ENCODE measurements at regions not wholly inside any gene's neighbourhood (a gene's known extent, or its start where the extent isn't known, plus 50 kb on each side); places are given as distances from the start of the nearest gene placed in this dataset.
A peak's percentile ranks its signal among the peaks of the same experiment; 100 is the strongest.

GRCh38 chr3:95654570-95655362 is 1159.6 kb upstream of the EPHA6 start:
- no peaks in the 10 kb centered on the region for H3K9me3 ChIP-seq

GRCh38 chr3:95655363-95655986 is 1158.9 kb upstream of the EPHA6 start:
- Histone ChIP-seq H3K27me3 (no peaks in the 10 kb centered on the region), H3K36me3 (no peaks in the 10 kb centered on the region), H3K9me3 (no peaks in the 10 kb centered on the region), H3K4me3 (no peak overlapping the region), H3K4me1 (no peaks in the 10 kb centered on the region), H3K27ac (no peak overlapping the region)
- no peak for TF ChIP-seq CTCF (IDR thresholded peaks at IDR 0.05)
- no peak for TF ChIP-seq POLR2A (IDR thresholded peaks at IDR 0.05)
- DNase-seq: no peak

More at GRCh38 chr3:95654570-95655362, 1159.6 kb upstream of the EPHA6 start:
- DNase-seq: no peak
- TF ChIP-seq POLR2A (IDR thresholded peaks at IDR 0.05) (no peak), CTCF (IDR thresholded peaks at IDR 0.05) (no peak)
- H3K36me3 ChIP-seq: no peaks in the 10 kb centered on the region
- no peak overlapping the region for H3K27ac ChIP-seq
- H3K4me1 ChIP-seq: no peaks in the 10 kb centered on the region
- H3K27me3 ChIP-seq: no peaks in the 10 kb centered on the region
- no peak overlapping the region for H3K4me3 ChIP-seq

DNA sequence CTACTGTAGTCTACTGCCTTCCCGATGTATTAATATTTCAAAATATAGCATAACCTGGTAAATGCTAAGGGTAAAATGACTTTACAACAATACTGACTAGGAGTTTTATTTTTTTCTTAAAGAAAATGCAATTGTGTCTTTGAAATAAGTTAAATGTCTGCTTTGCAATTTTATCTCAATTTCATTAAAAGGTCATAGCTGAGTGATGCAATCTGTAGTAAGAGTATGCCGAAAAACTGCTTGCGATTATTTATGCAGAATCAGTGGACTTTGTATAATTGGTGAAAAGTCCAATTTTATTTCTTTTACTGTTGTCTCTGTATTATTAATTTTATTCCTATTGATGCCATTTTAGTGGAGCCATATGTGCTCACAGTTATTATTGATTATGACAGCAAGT is 1143.6 kb upstream of the EPHA6 start:
- no peaks in the 10 kb centered on the region for H3K27me3 ChIP-seq
- no peak overlapping the region for H3K4me3 ChIP-seq
- H3K27ac ChIP-seq: no peak overlapping the region
- no peaks in the 10 kb centered on the region for H3K4me1 ChIP-seq
- TF ChIP-seq POLR2A (IDR thresholded peaks at IDR 0.05) (no peak), CTCF (IDR thresholded peaks at IDR 0.05) (no peak)
- H3K36me3 ChIP-seq: no peaks in the 10 kb centered on the region
- H3K9me3 ChIP-seq: no peaks in the 10 kb centered on the region
- DNase-seq: no peak

DNA sequence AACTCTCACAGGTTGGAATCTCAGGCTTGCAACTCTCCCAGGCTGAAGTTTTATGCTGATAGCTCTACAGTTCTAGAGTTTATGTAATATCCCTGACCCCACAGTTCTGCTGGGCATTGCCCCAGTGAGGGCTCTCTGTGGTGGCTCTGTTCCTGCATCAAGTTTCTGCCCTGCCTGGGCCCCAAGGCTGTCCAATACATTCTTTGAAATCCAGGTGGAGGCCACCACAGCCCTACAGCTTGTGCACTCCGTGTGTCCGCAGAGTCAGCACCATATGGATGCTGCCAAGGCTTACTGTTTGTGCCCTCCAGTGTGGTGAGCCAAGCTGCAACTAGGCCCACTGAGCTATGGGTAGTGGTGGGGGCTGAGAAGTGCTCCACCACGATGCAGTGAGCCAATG is 1141.2 kb upstream of the EPHA6 start:
- Histone ChIP-seq H3K27me3 (no peaks in the 10 kb centered on the region), H3K4me3 (no peak overlapping the region), H3K9me3 (no peaks in the 10 kb centered on the region), H3K36me3 (no peaks in the 10 kb centered on the region), H3K27ac (no peak overlapping the region), H3K4me1 (no peaks in the 10 kb centered on the region)
- TF ChIP-seq CTCF (IDR thresholded peaks at IDR 0.05): no peak
- TF ChIP-seq POLR2A (IDR thresholded peaks at IDR 0.05): no peak
- no peak for DNase-seq

- H3K27me3 ChIP-seq: no peaks in the 10 kb centered on the region
- no peak for DNase-seq
- H3K4me1 ChIP-seq: no peaks in the 10 kb centered on the region
- H3K27ac ChIP-seq: no peak overlapping the region
- H3K4me3 ChIP-seq: peak overlapping the region in 2 of 4 donors; percentile 13 to 32
- H3K36me3 ChIP-seq: no peaks in the 10 kb centered on the region
- H3K9me3 ChIP-seq: no peaks in the 10 kb centered on the region
- TF ChIP-seq POLR2A (IDR thresholded peaks at IDR 0.05) (no peak), CTCF (IDR thresholded peaks at IDR 0.05) (no peak)
Measured at GRCh38 chr3:95705786-95706418, 1108.5 kb upstream of the EPHA6 start.
